HEK293 (cell line): ENCODE measurements at regions not wholly inside any gene's neighbourhood (a gene's known extent, or its start where the extent isn't known, plus 50 kb on each side); places are given as distances from the start of the nearest gene placed in this dataset.

Source experiments
- CTCF ChIA-PET: fragments of 350-600 bp; formaldehyde crosslinking; extraction: SDS; loops from one replicate; lab custom pipeline; 2021; ENCODE audit warnings: antibody characterized with exemption; lab: Yijun Ruan, JAX
- POLR2A ChIA-PET: fragments of 300-600 bp; formaldehyde crosslinking; extraction: SDS; loops from one replicate; lab custom pipeline; 2020; ENCODE audit warnings: antibody characterized with exemption, inconsistent platforms; lab: Yijun Ruan, JAX
- H3K27ac ChIP-seq: fragments of 200-500 bp; sonication (Bioruptor generic); 2 replicates; pipeline ENCODE4 v1.5.1; 2014; ENCODE audit warnings: low read depth, low read length, control low read depth, inconsistent platforms; ENCODE audit errors: extremely low read depth
- H3K36me3 ChIP-seq, 2 experiments: fragments of 200-500 bp in 1 of 2; sonication (Bioruptor generic) in 1 of 2; 1 replicate in 1 of 2; 2 replicates in 1 of 2; pipeline ENCODE4 v1.5.1; 2014 to 2017; ENCODE audit warnings: inconsistent platforms in 2 of 2, low read length in 2 of 2; ENCODE audit not compliant: control insufficient read depth in 2 of 2, insufficient read depth in 1 of 2
- H3K4me1 ChIP-seq: fragments of 200-500 bp; sonication (Bioruptor generic); 2 replicates; pipeline ENCODE4 v1.5.1; 2014; ENCODE audit warnings: mild to moderate bottlenecking, low read length, inconsistent platforms; ENCODE audit not compliant: control insufficient read depth, insufficient read depth
- H3K4me3 ChIP-seq: 2 replicates; pipeline ENCODE4 v1.5.1; 2011; ENCODE audit warnings: low read depth, mild to moderate bottlenecking, control low read depth, low read length, moderate library complexity
- H3K9me3 ChIP-seq: fragments of 200-500 bp; sonication (Bioruptor generic); 2 replicates; pipeline ENCODE4 v1.5.1; 2014; ENCODE audit warnings: low read depth, low read length, inconsistent platforms; ENCODE audit not compliant: control insufficient read depth, insufficient read depth
- BCL11A ChIP-seq: fragments of 450-650 bp; formaldehyde crosslinking; IDR thresholded peaks from 2 replicates; pipeline ENCODE4 v1.5.1; 2016; ENCODE audit warnings: low read depth, missing biosample characterization, missing genetic modification characterization
- GLIS1 ChIP-seq: fragments of 450-650 bp; formaldehyde crosslinking; IDR thresholded peaks from 2 replicates; pipeline ENCODE4 v1.5.1; 2016; ENCODE audit warnings: missing biosample characterization, missing genetic modification characterization
- HOXA7 ChIP-seq: sonication (generic); formaldehyde crosslinking; IDR thresholded peaks from 2 replicates; pipeline ENCODE4 v1.8.1; 2022; ENCODE audit warnings: missing genetic modification reagents, borderline replicate concordance
- ZEB2 ChIP-seq: fragments of 450-650 bp; formaldehyde crosslinking; IDR thresholded peaks from 2 replicates; pipeline ENCODE4 v1.5.1; 2016; ENCODE audit warnings: missing biosample characterization, missing genetic modification characterization
- ZFHX2 ChIP-seq: fragments of 450-650 bp; formaldehyde crosslinking; conservative IDR thresholded peaks from 2 replicates; pipeline ENCODE4 v1.5.1; 2016; ENCODE audit warnings: missing biosample characterization, missing genetic modification characterization
- ZNF140 ChIP-seq: fragments of 450-650 bp; formaldehyde crosslinking; IDR thresholded peaks from 2 replicates; pipeline ENCODE4 v1.5.1; 2016; ENCODE audit warnings: missing biosample characterization, missing genetic modification characterization
- ZNF184 ChIP-seq: fragments of 450-650 bp; IDR thresholded peaks from 2 replicates; pipeline ENCODE4 v1.5.1; 2018; ENCODE audit warnings: missing biosample characterization, mild to moderate bottlenecking, missing genetic modification characterization
- ZNF274 ChIP-seq, 2 experiments: fragments of 200-500 bp in 1 of 2; fragments of 450-650 bp in 1 of 2; sonication (Bioruptor generic) in 1 of 2; formaldehyde crosslinking in 1 of 2; IDR thresholded peaks; 2 replicates each; pipeline versions ENCODE4 v1.5.1 to v1.6.1; 2014 to 2016; ENCODE audit warnings: borderline replicate concordance in 1 of 2, inconsistent platforms in 1 of 2, low read length in 1 of 2, missing biosample characterization in 1 of 2, missing genetic modification characterization in 1 of 2
- ZNF416 ChIP-seq: fragments of 450-650 bp; formaldehyde crosslinking; IDR thresholded peaks from 2 replicates; pipeline ENCODE4 v1.5.1; 2016; ENCODE audit warnings: missing biosample characterization, missing genetic modification characterization
- ZNF423 ChIP-seq: fragments of 450-650 bp; formaldehyde crosslinking; IDR thresholded peaks from 2 replicates; pipeline ENCODE4 v1.5.1; 2016; ENCODE audit warnings: missing biosample characterization, missing genetic modification characterization
- ZNF426 ChIP-seq: fragments of 450-650 bp; formaldehyde crosslinking; IDR thresholded peaks from 2 replicates; pipeline ENCODE4 v1.5.1; 2017; ENCODE audit warnings: missing biosample characterization, missing genetic modification characterization, mild to moderate bottlenecking, inconsistent platforms, moderate library complexity
- ZNF558 ChIP-seq: fragments of 450-650 bp; formaldehyde crosslinking; IDR thresholded peaks from 2 replicates; pipeline ENCODE4 v1.5.1; 2016; ENCODE audit warnings: missing biosample characterization, missing genetic modification characterization
- ZNF677 ChIP-seq: fragments of 450-650 bp; IDR thresholded peaks from 2 replicates; pipeline ENCODE4 v1.5.0; 2018; ENCODE audit warnings: missing biosample characterization, mild to moderate bottlenecking, missing genetic modification characterization, moderate library complexity
- ZNF76 ChIP-seq: fragments of 450-650 bp; formaldehyde crosslinking; IDR thresholded peaks from 2 replicates; pipeline ENCODE4; 2016; ENCODE audit warnings: low read depth, missing biosample characterization, missing genetic modification characterization, borderline replicate concordance
- ZSCAN23 ChIP-seq: fragments of 450-650 bp; formaldehyde crosslinking; IDR thresholded peaks from 2 replicates; pipeline ENCODE4 v1.5.1; 2016; ENCODE audit warnings: missing biosample characterization, missing genetic modification characterization
- TF ChIP-seq, protein P1 (sequence below): sonication (generic); formaldehyde crosslinking; IDR thresholded peaks from 2 replicates; pipeline ENCODE4 v1.8.1; 2022; ENCODE audit warnings: mild to moderate bottlenecking, moderate library complexity, missing genetic modification reagents
- TF ChIP-seq, protein P2 (sequence below): fragments of 450-650 bp; formaldehyde crosslinking; IDR thresholded peaks from 2 replicates; pipeline ENCODE4 v1.5.1; 2016; ENCODE audit warnings: missing biosample characterization, missing genetic modification characterization
- TF ChIP-seq, protein P3 (sequence below): fragments of 450-650 bp; formaldehyde crosslinking; IDR thresholded peaks from 2 replicates; pipeline ENCODE4 v1.5.1; 2016; ENCODE audit warnings: missing biosample characterization, missing genetic modification characterization
- TF ChIP-seq, protein P4 (sequence below): fragments of 450-650 bp; formaldehyde crosslinking; IDR thresholded peaks from 2 replicates; pipeline ENCODE4 v1.5.1; 2017; ENCODE audit warnings: missing biosample characterization, mild to moderate bottlenecking, missing genetic modification characterization, moderate library complexity

DNA sequence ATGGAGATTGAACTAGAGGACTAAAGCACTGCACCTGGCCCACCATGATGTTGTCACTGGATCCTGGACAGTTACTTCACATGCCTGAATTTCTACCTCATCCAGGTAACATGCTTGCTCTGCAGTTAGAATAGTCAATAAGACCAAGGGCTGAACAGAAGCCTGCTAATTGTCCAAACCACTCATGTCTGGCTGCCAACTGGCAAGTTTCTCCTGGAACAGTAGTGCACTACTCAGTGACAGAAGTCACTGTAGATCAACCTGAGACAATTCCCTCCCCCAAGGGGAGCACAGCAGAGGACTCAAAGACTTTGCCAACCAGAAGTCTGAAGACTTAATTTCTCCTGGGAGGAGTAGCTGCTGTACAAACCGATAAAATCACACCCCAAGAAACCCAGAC is 454.6 kb upstream of the MARCKS start:
- Histone ChIP-seq H3K9me3 (no peaks in the 10 kb centered on the region), H3K27ac (no peak overlapping the region), H3K4me3 (no peak overlapping the region), H3K4me1 (no peaks in the 10 kb centered on the region; the same call in 1 of the 2 replicates), H3K36me3 (no peaks in the 10 kb centered on the region)
- no peak for TF ChIP-seq ZNF426 (tag by site-specific recombination)
- no peak for TF ChIP-seq HOXA7
- CTCF ChIA-PET, result no interaction called here
- POLR2A ChIA-PET, result no interaction called here

DNA sequence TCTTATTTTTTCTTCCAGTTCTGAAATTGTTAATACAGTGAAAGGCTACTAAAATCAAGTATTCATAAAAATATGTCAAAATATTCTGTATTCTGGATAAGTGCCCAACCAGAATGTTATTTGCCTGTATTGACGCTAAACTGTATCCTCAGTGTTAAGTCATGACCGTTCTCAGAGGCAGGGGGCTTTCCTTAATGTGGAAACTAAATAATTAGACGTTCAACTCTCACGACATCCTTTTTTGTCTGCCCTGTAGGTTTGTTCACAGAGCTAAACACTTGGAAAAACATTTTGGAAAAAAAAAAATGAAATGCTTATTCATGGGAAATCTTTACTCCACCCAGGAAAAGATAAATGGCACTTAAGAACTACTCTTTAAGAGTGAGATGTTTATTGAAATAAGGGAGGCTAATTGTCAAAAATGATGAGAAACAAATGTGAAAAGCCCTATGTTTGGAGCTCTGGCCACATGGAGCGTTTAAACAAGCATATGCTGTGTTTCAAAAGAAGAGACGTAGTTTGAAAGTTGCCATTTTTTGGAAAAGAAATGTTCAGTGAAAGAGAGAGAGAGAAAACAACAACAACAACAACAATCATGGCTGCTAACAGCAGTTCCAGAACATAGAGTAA is 453.1 kb upstream of the MARCKS start:
- H3K27ac ChIP-seq, result no peak overlapping the region
- H3K36me3 ChIP-seq, result no peaks in the 10 kb centered on the region
- no peaks in the 10 kb centered on the region for H3K9me3 ChIP-seq
- H3K4me1 ChIP-seq, result no peaks in the 10 kb centered on the region; the same call in 1 of the 2 replicates
- H3K4me3 ChIP-seq, result no peak overlapping the region
- CTCF ChIA-PET, result interaction anchor here (0.7 kb wide), 2 partner anchors 31 to 548 kb away, joined by 3 to 4 read pairs; no protein-coding TSS in a partner anchor
- POLR2A ChIA-PET, result no interaction called here
- TF ChIP-seq ZNF423 (tag by site-specific recombination) (no peak), ZSCAN23 (tag by site-specific recombination) (no peak), ZNF677 (tag by site-specific recombination) (no peak), ZNF274 (IDR thresholded peaks at IDR 0.05; ENCODE audit: low read length) (no peak), ZNF274 (tag by site-specific recombination; IDR thresholded peaks at IDR 0.05; ENCODE audit: borderline replicate concordance) (no peak), ZNF416 (tag by site-specific recombination) (no peak), ZNF558 (tag by site-specific recombination) (no peak)
- TF ChIP-seq, protein P1, sequence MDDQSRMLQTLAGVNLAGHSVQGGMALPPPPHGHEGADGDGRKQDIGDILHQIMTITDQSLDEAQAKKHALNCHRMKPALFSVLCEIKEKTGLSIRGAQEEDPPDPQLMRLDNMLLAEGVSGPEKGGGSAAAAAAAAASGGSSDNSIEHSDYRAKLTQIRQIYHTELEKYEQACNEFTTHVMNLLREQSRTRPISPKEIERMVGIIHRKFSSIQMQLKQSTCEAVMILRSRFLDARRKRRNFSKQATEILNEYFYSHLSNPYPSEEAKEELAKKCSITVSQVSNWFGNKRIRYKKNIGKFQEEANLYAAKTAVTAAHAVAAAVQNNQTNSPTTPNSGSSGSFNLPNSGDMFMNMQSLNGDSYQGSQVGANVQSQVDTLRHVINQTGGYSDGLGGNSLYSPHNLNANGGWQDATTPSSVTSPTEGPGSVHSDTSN, result no peak
- TF ChIP-seq, protein P2, sequence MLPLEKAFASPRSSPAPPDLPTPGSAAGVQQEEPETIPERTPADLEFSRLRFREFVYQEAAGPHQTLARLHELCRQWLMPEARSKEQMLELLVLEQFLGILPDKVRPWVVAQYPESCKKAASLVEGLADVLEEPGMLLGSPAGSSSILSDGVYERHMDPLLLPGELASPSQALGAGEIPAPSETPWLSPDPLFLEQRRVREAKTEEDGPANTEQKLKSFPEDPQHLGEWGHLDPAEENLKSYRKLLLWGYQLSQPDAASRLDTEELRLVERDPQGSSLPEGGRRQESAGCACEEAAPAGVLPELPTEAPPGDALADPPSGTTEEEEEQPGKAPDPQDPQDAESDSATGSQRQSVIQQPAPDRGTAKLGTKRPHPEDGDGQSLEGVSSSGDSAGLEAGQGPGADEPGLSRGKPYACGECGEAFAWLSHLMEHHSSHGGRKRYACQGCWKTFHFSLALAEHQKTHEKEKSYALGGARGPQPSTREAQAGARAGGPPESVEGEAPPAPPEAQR (tag by site-specific recombination), result no peak
- TF ChIP-seq, protein P3, sequence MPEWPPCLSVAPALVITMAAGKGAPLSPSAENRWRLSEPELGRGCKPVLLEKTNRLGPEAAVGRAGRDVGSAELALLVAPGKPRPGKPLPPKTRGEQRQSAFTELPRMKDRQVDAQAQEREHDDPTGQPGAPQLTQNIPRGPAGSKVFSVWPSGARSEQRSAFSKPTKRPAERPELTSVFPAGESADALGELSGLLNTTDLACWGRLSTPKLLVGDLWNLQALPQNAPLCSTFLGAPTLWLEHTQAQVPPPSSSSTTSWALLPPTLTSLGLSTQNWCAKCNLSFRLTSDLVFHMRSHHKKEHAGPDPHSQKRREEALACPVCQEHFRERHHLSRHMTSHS (tag by site-specific recombination), result no peak
- TF ChIP-seq, all 188 proteins: peak for 0

DNA sequence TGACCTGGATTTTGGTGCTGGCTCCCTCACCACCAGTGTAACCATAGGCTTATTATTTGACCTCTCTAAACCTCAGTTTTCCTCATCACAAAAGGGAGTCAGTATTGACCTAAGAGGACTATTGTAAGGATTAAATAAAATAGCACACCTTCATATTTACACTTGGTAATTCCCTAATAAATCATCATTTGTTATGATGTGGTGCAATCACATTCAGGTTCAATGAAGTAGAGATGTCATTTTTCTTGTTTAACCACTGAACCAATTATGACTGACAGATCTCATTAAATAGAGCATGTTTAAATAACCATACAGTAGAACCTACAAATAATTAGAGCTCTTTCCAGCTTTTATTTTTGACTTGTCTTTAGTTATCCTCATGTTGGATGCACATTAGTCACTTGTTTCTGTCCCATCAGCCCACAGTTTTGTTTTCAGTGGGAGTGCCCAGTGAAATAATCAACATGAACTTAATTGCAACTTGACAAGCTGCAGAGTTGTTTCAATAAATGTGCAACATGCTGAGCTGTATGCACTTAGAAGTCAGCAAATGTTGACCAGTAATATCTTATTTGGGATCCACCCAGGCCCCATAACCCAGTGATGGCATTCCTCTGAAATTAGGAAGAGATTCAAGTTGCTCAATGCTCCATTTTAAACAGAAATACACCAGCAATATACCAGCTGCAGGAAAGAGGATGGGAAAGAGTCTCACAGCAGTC is 451.7 kb upstream of the MARCKS start:
- ChIA-PET CTCF (interaction anchor here (0.7 to 1.0 kb wide), 2 partner anchors 277 to 453 kb away, joined by 3 to 5 read pairs; no protein-coding TSS in a partner anchor), POLR2A (no interaction called here)
- no peak for TF ChIP-seq ZNF184 (tag by site-specific recombination)
- no peak for TF ChIP-seq ZEB2 (tag by site-specific recombination)
- TF ChIP-seq ZFHX2 (tag by site-specific recombination), result no peak
- no peak for TF ChIP-seq BCL11A (tag by site-specific recombination)
- no peak for TF ChIP-seq ZNF76
- no peak for TF ChIP-seq GLIS1 (tag by site-specific recombination)
- TF ChIP-seq ZNF140, result no peak
- TF ChIP-seq, protein P4, sequence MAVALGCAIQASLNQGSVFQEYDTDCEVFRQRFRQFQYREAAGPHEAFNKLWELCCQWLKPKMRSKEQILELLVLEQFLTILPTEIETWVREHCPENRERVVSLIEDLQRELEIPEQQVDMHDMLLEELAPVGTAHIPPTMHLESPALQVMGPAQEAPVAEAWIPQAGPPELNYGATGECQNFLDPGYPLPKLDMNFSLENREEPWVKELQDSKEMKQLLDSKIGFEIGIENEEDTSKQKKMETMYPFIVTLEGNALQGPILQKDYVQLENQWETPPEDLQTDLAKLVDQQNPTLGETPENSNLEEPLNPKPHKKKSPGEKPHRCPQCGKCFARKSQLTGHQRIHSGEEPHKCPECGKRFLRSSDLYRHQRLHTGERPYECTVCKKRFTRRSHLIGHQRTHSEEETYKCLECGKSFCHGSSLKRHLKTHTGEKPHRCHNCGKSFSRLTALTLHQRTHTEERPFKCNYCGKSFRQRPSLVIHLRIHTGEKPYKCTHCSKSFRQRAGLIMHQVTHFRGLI (tag by site-specific recombination), result no peak
- Histone ChIP-seq H3K4me3 (no peak overlapping the region), H3K27ac (no peak overlapping the region), H3K4me1 (no peaks in the 10 kb centered on the region; the same call in 1 of the 2 replicates), H3K36me3 (no peaks in the 10 kb centered on the region), H3K9me3 (no peaks in the 10 kb centered on the region)
